ENCODE measurements at regions not wholly inside any gene's neighbourhood (a gene's known extent, or its start where the extent isn't known, plus 50 kb on each side); places are given as distances from the start of the nearest gene placed in this dataset.

- TF ChIP-seq FOXP2 (optimal IDR thresholded peaks at IDR 0.05; ENCODE audit: borderline replicate concordance, extremely low read depth, extremely low read length, insufficient read depth): no peak
- TF ChIP-seq SIN3A (IDR thresholded peaks at IDR 0.05; ENCODE audit: borderline replicate concordance, insufficient read depth, low read length): no peak
- no peak for TF ChIP-seq TAF1 (IDR thresholded peaks at IDR 0.05; ENCODE audit: borderline replicate concordance, insufficient read depth, low read length)
- TF ChIP-seq REST (IDR thresholded peaks at IDR 0.05; ENCODE audit: insufficient read depth in 1 of 2, low read depth in 2 of 2, low read length in 2 of 2): no peak
- no peak for TF ChIP-seq POLR2AphosphoS5 (IDR thresholded peaks at IDR 0.05; ENCODE audit: low read depth, low read length)
These were observed 106.7 kb upstream of the PTPN3 start for GRCh38 chr9:109604781-109605180.

- no peak for TF ChIP-seq POLR2AphosphoS5 (IDR thresholded peaks at IDR 0.05; ENCODE audit: low read depth, low read length)
- no peak for TF ChIP-seq TAF1 (IDR thresholded peaks at IDR 0.05; ENCODE audit: borderline replicate concordance, insufficient read depth, low read length)
- no peak for TF ChIP-seq FOXP2 (optimal IDR thresholded peaks at IDR 0.05; ENCODE audit: borderline replicate concordance, extremely low read depth, extremely low read length, insufficient read depth)
- TF ChIP-seq SIN3A (IDR thresholded peaks at IDR 0.05; ENCODE audit: borderline replicate concordance, insufficient read depth, low read length): no peak
- TF ChIP-seq REST (IDR thresholded peaks at IDR 0.05; ENCODE audit: insufficient read depth in 1 of 2, low read depth in 2 of 2, low read length in 2 of 2): no peak
These were observed 111.0 kb upstream of the PTPN3 start for GRCh38 chr9:109609060-109609459.

- no peak for TF ChIP-seq SIN3A (IDR thresholded peaks at IDR 0.05; ENCODE audit: borderline replicate concordance, insufficient read depth, low read length)
- TF ChIP-seq POLR2AphosphoS5 (IDR thresholded peaks at IDR 0.05; ENCODE audit: low read depth, low read length): no peak
- TF ChIP-seq REST (IDR thresholded peaks at IDR 0.05; ENCODE audit: insufficient read depth in 1 of 2, low read depth in 2 of 2, low read length in 2 of 2): no peak
These were observed 118.5 kb upstream of the PTPN3 start for GRCh38 chr9:109616571-109617120.

- TF ChIP-seq POLR2AphosphoS5 (IDR thresholded peaks at IDR 0.05; ENCODE audit: low read depth, low read length): no peak
These were observed 121.2 kb upstream of the PTPN3 start for GRCh38 chr9:109619310-109619709.

- TF ChIP-seq REST (IDR thresholded peaks at IDR 0.05; ENCODE audit: insufficient read depth in 1 of 2, low read depth in 2 of 2, low read length in 2 of 2) (no peak), SIN3A (IDR thresholded peaks at IDR 0.05; ENCODE audit: borderline replicate concordance, insufficient read depth, low read length) (no peak), POLR2AphosphoS5 (IDR thresholded peaks at IDR 0.05; ENCODE audit: low read depth, low read length) (no peak), TAF1 (IDR thresholded peaks at IDR 0.05; ENCODE audit: borderline replicate concordance, insufficient read depth, low read length) (no peak), FOXP2 (optimal IDR thresholded peaks at IDR 0.05; ENCODE audit: borderline replicate concordance, extremely low read depth, extremely low read length, insufficient read depth) (no peak)
These were observed 126.0 kb upstream of the PTPN3 start for GRCh38 chr9:109624143-109624542.

Data from PFSK-1 (cell line).